GM12878 (cell line): ENCODE measurements at regions not wholly inside any gene's neighbourhood (a gene's known extent, or its start where the extent isn't known, plus 50 kb on each side); places are given as distances from the start of the nearest gene placed in this dataset.

ENCODE experiments used
- ATAC-seq: fragments of 200-7000 bp; cut with Tn5 transposase; 3 replicates; pipeline ENCODE4 v1.9.1; 2020; ENCODE audit warnings: mild to moderate bottlenecking, moderate library complexity
- BruUV-seq: library from RNA; stranded (reverse); fragments of 400-500 nt; replicated peaks from 2 replicates; lab custom pipeline; 2021; lab: Mats Ljungman, UMichigan
- CTCF ChIA-PET: fragments of 300-600 bp; sonication (Branson Sonifier 250); formaldehyde crosslinking; extraction: SDS; loops from one replicate; lab custom pipeline; 2021; ENCODE audit warnings: inconsistent platforms; lab: Yijun Ruan, JAX
- POLR2A ChIA-PET: fragments of 350-600 bp; formaldehyde crosslinking; extraction: SDS; loops from one replicate; lab custom pipeline; 2021; ENCODE audit warnings: inconsistent platforms; lab: Charles Lee
- RAD21 ChIA-PET: fragments of 300-600 bp; sonication (Branson Sonifier 250); formaldehyde crosslinking; loops from one replicate; lab custom pipeline; 2023; ENCODE audit warnings: antibody characterized with exemption; ENCODE audit not compliant: unreplicated experiment; lab: Charles Lee
- SMC1A ChIA-PET: fragments of 300-600 bp; sonication (Branson Sonifier 250); formaldehyde crosslinking; loops from one replicate; lab custom pipeline; 2023; ENCODE audit not compliant: unreplicated experiment, uncharacterized antibody; lab: Charles Lee
- DNase-seq: peaks from one replicate; pipeline ENCODE4 v3.0.0-alpha.2; 2011; ENCODE audit warnings: low read depth, low spot score
- FAIRE-seq: peaks from 3 replicates; lab custom pipeline; 2011; peaks lifted over from hg19 to GRCh38; lab: Jason Lieb, UNC
- H2AFZ ChIP-seq: 2 replicates; pipeline ENCODE4 v1.6.0; 2011; ENCODE audit warnings: low read depth, low read length, control low read depth; ENCODE audit not compliant: control insufficient read depth
- H3K27ac ChIP-seq: 2 replicates; pipeline ENCODE4 v1.5.1; 2011; ENCODE audit warnings: control low read depth; ENCODE audit not compliant: control insufficient read depth, insufficient read depth
- H3K27me3 ChIP-seq, 2 experiments: replicated peaks in 1 of 2; 2 replicates each; pipeline versions ENCODE4 v1.6.0 to v1.6.1; 2011; ENCODE audit warnings: low read length in 1 of 2; ENCODE audit not compliant: control insufficient read depth in 2 of 2, insufficient read depth in 2 of 2
- H3K36me3 ChIP-seq, 2 experiments: 2 replicates each; pipeline ENCODE4 v1.5.1; 2011; ENCODE audit warnings: low read length in 1 of 2; ENCODE audit not compliant: control insufficient read depth in 2 of 2, insufficient read depth in 2 of 2
- H3K4me1 ChIP-seq: 2 replicates; pipeline ENCODE4 v1.6.1; 2011; ENCODE audit warnings: mild to moderate bottlenecking, low read length, moderate library complexity, mixed read lengths; ENCODE audit not compliant: control insufficient read depth, insufficient read depth
- H3K4me2 ChIP-seq: 2 replicates; pipeline ENCODE4 v1.6.0; 2011; ENCODE audit warnings: control low read depth; ENCODE audit not compliant: control insufficient read depth, insufficient read depth
- H3K4me3 ChIP-seq: fragments of 200-600 bp; sonication (generic); 2 replicates; pipeline ENCODE4 v1.5.1; 2016
- H3K79me2 ChIP-seq: 2 replicates; pipeline ENCODE4 v1.6.0; 2011; ENCODE audit warnings: low read length; ENCODE audit not compliant: control insufficient read depth, insufficient read depth
- H3K9ac ChIP-seq: 2 replicates; pipeline ENCODE4 v1.8.0; 2011; ENCODE audit warnings: low read length, control low read depth, mixed read lengths; ENCODE audit not compliant: control insufficient read depth, insufficient read depth
- H3K9me3 ChIP-seq: replicated peaks from 3 replicates; pipeline ENCODE4 v1.5.1; 2011; ENCODE audit warnings: mild to moderate bottlenecking, low read length; ENCODE audit not compliant: control insufficient read depth, insufficient read depth
- H4K20me1 ChIP-seq: 2 replicates; pipeline ENCODE4 v1.6.0; 2011; ENCODE audit not compliant: control insufficient read depth, insufficient read depth
- ATF3 ChIP-seq: IDR thresholded peaks from 2 replicates; pipeline ENCODE4 v1.6.1; 2011; ENCODE audit warnings: low read depth, mild to moderate bottlenecking, low read length, moderate library complexity, borderline replicate concordance; ENCODE audit errors: extremely low read depth
- CEBPB ChIP-seq, 2 experiments: fragments of 150-350 bp in 1 of 2; IDR thresholded peaks; 2 replicates each; pipeline ENCODE4 v1.6.1; 2012 to 2014; ENCODE audit warnings: low read depth in 2 of 2, low read length in 2 of 2, borderline replicate concordance in 1 of 2, inconsistent platforms in 1 of 2
- CHD2 ChIP-seq: IDR thresholded peaks from 2 replicates; pipeline ENCODE4 v1.6.1; 2011; ENCODE audit warnings: low read depth, low read length, improper control_type of control experiment, borderline replicate concordance
- CREM ChIP-seq: IDR thresholded peaks from 2 replicates; pipeline ENCODE4 v1.6.1; 2014; ENCODE audit warnings: antibody characterized with exemption, low read depth
- ETV6 ChIP-seq, 2 experiments: fragments of 450-650 bp in 1 of 2; IDR thresholded peaks in 1 of 2; conservative IDR thresholded peaks in 1 of 2; 2 replicates each; pipeline ENCODE4 v1.6.1; 2014; ENCODE audit warnings: antibody characterized with exemption in 1 of 2, borderline replicate concordance in 1 of 2, low read depth in 1 of 2, mild to moderate bottlenecking in 1 of 2, moderate library complexity in 1 of 2
- EZH2 ChIP-seq: IDR thresholded peaks from 2 replicates; pipeline ENCODE4 v1.6.1; 2012; ENCODE audit warnings: low read depth, mild to moderate bottlenecking, control low read depth, inconsistent platforms, low read length, borderline replicate concordance; ENCODE audit not compliant: control insufficient read depth
- IKZF2 ChIP-seq, 2 experiments: fragments of 450-650 bp; IDR thresholded peaks; 2 replicates each; pipeline ENCODE4 v1.6.1; 2017; ENCODE audit warnings: mild to moderate bottlenecking in 2 of 2, moderate library complexity in 2 of 2
- IRF3 ChIP-seq: fragments of 450-650 bp; IDR thresholded peaks from 2 replicates; pipeline ENCODE4 v1.6.1; 2014; ENCODE audit warnings: mild to moderate bottlenecking
- MYC ChIP-seq: IDR thresholded peaks from 2 replicates; pipeline ENCODE4 v1.6.1; 2011; ENCODE audit warnings: mild to moderate bottlenecking, low read length, moderate library complexity, inconsistent platforms; ENCODE audit not compliant: insufficient read depth, insufficient replicate concordance, insufficient read length, severe bottlenecking
- RUNX3 ChIP-seq: IDR thresholded peaks from 2 replicates; pipeline ENCODE4 v1.6.1; 2012; ENCODE audit warnings: low read length, inconsistent platforms
- SMAD5 ChIP-seq: IDR thresholded peaks from 2 replicates; pipeline ENCODE4 v1.6.1; 2016; ENCODE audit warnings: antibody characterized with exemption, low read depth
- STAT3 ChIP-seq: IDR thresholded peaks from 2 replicates; pipeline ENCODE4 v1.6.1; 2011; ENCODE audit warnings: low read depth, low read length, improper control_type of control experiment
- TBL1XR1 ChIP-seq: IDR thresholded peaks from 2 replicates; pipeline ENCODE4 v1.6.1; 2012; ENCODE audit warnings: low read depth, low read length, improper control_type of control experiment
- WGBS: methylation state at CpG from one replicate; pipeline ENCODE4 v1.1.6; 2016; ENCODE audit warnings: low lambda C conversion rate; ENCODE audit not compliant: insufficient replicate concordance, insufficient coverage; ENCODE audit errors: missing lambda C conversion rate; 5-methylcytosine and 5-hydroxymethylcytosine counted together
- in situ Hi-C: fragments of 300-500 bp; cut with MboI; formaldehyde crosslinking; loops from 9 replicates; pipeline ENCODE4 v1.14.3; 2018; ENCODE audit warnings: mixed read lengths
- intact Hi-C: fragments of 100-400 bp; cut with micrococcal nuclease; formaldehyde crosslinking; loops from one replicate; pipeline ENCODE4 v1.14.2; 2022; ENCODE audit not compliant: unreplicated experiment

DNA sequence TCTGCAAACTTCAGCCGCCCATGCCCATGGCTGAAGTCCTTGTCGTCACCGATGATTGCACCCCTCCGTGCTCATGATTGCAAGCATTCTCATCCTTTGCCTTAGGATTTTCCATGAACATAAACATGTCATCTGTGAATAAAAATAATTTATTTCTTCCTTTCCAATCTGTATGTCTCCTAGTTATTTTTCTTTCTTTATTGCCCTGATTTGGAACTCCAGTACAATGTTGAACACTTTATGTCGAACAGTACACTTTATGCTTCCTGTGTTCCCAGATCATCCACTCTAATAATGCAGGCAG is 170.9 kb upstream of the SYT6 start (continued):
- TF ChIP-seq CHD2 (no peak), EZH2 (no peak)
- TF ChIP-seq, all 136 proteins: peak for 0

- intact Hi-C loops: no loop called here
Observed at GRCh38 chr1:114323959-114324661, 170.4 kb upstream of the SYT6 start.

More at GRCh38 chr1:114323959-114324661, 170.4 kb upstream of the SYT6 start:
- H2AFZ ChIP-seq: no peak overlapping the region
- no peak overlapping the region for H3K9ac ChIP-seq
- in situ Hi-C loops: no loop called here
- POLR2A ChIA-PET: no interaction called here
- RAD21 ChIA-PET: no interaction called here
- H3K27ac ChIP-seq: no peak overlapping the region
- FAIRE-seq (no peak), DNase-seq (no peak)
- CTCF ChIA-PET: interaction anchor here (1.2 kb wide), 1 partner anchor 41 kb away, joined by 4 read pairs; no protein-coding TSS in a partner anchor
- 44% methylated on average over 15 of the region's 15 CpGs for WGBS
- no peaks in the 10 kb centered on the region for H3K36me3 ChIP-seq
- no peaks in the 10 kb centered on the region for H3K79me2 ChIP-seq
- no peaks in the 10 kb centered on the region for H3K4me1 ChIP-seq
- H3K4me2 ChIP-seq: no peak overlapping the region
- BruUV-seq: no TSS peak
- no peak overlapping the region for H3K4me3 ChIP-seq
- H3K9me3 ChIP-seq: no peaks in the 10 kb centered on the region
- TF ChIP-seq ETV6 (conservative IDR thresholded peaks at IDR 0.05 in 1 of 2, IDR thresholded peaks at IDR 0.05 in 1 of 2; ENCODE audit: borderline replicate concordance in 1 of 2, low read depth in 1 of 2) (no peak), MYC (no peak), SMAD5 (no peak), IKZF2 (IDR thresholded peaks at IDR 0.05) (no peak), STAT3 (no peak), IRF3 (no peak), ATF3 (no peak), CREM (no peak), CEBPB (IDR thresholded peaks at IDR 0.05; ENCODE audit: borderline replicate concordance in 1 of 2, low read depth in 2 of 2, low read length in 2 of 2) (no peak), RUNX3 (no peak), TBL1XR1 (no peak)
- TF ChIP-seq, all 136 proteins: peak for 0
- SMC1A ChIA-PET: no interaction called here
- Histone ChIP-seq H3K27me3 (no peaks in the 10 kb centered on the region), H4K20me1 (no peaks in the 10 kb centered on the region)
- no peak for ATAC-seq
